Bone marrow (tissue), 2 donors: ENCODE measurements at regions not wholly inside any gene's neighbourhood (a gene's known extent, or its start where the extent isn't known, plus 50 kb on each side); places are given as distances from the start of the nearest gene placed in this dataset.
"Not testable (repeated sequence)": the region's sequence is repeated elsewhere in the genome, so short reads cannot be mapped to it uniquely, and the experiment has no call there.

Source experiments
- DNase-seq, 2 donors: peaks; one replicate each; lab custom pipeline; 2025; lab: John Stamatoyannopoulos, UW

GRCh38 chr4:52373650-52374049, 285.5 kb downstream of the USP46 start:
- DNase-seq: no peak

- no peak for DNase-seq
These were observed 284.2 kb downstream of the USP46 start for GRCh38 chr4:52374877-52375276.

GRCh38 chr4:52376132-52376704, 282.9 kb downstream of the USP46 start:
- DNase-seq: peak in 1 of 2 donors; percentile 1

- DNase-seq: no peak
These were observed 281.5 kb downstream of the USP46 start for GRCh38 chr4:52377563-52377962.

- DNase-seq: no peak
These were observed 251.6 kb downstream of the USP46 start for GRCh38 chr4:52407545-52407944.

- DNase-seq: no peak
These were observed 251.1 kb downstream of the USP46 start for GRCh38 chr4:52408032-52408431.

GRCh38 chr4:52408471-52408870, 250.6 kb downstream of the USP46 start:
- DNase-seq: no peak

- DNase-seq: not testable (repeated sequence)
These were observed 249.3 kb downstream of the USP46 start for GRCh38 chr4:52409766-52410165.

GRCh38 chr4:52410971-52411370, 248.1 kb downstream of the USP46 start:
- DNase-seq: no peak

- no peak for DNase-seq
These were observed 238.8 kb downstream of the USP46 start for GRCh38 chr4:52420330-52420729.

- no peak for DNase-seq
These were observed 237.3 kb downstream of the USP46 start for GRCh38 chr4:52421811-52422213.

GRCh38 chr4:52423967-52424366, 235.1 kb downstream of the USP46 start:
- no peak for DNase-seq

- no peak for DNase-seq
These were observed 233.3 kb downstream of the USP46 start for GRCh38 chr4:52425751-52426326.

- no peak for DNase-seq
These were observed 227.7 kb downstream of the USP46 start for GRCh38 chr4:52431410-52431809.

GRCh38 chr4:52431869-52432268, 227.2 kb downstream of the USP46 start:
- no peak for DNase-seq

- DNase-seq: not testable (repeated sequence)
These were observed 216.6 kb downstream of the USP46 start for GRCh38 chr4:52442524-52442923.

GRCh38 chr4:52472444-52472843, 186.7 kb downstream of the USP46 start:
- DNase-seq: no peak

GRCh38 chr4:52477191-52477780, 181.8 kb downstream of the USP46 start:
- DNase-seq: no peak

- DNase-seq: no peak
These were observed 175.8 kb downstream of the USP46 start for GRCh38 chr4:52483186-52483890.

- no peak for DNase-seq
These were observed 151.3 kb downstream of the USP46 start for GRCh38 chr4:52507774-52508173.

- no peak for DNase-seq
These were observed 148.0 kb downstream of the USP46 start for GRCh38 chr4:52510939-52511565.

- no peak for DNase-seq
These were observed 147.3 kb downstream of the USP46 start for GRCh38 chr4:52511825-52512224.

GRCh38 chr4:52512291-52512690, 146.8 kb downstream of the USP46 start:
- no peak for DNase-seq
